ENCODE measurements at regions not wholly inside any gene's neighbourhood (a gene's known extent, or its start where the extent isn't known, plus 50 kb on each side); places are given as distances from the start of the nearest gene placed in this dataset.

- Histone ChIP-seq H3K27me3 (ENCODE audit: insufficient read depth, insufficient read length) (no peaks in the 10 kb centered on the region), H3K9ac (ENCODE audit: insufficient read length, low read depth) (no peak overlapping the region), H3K36me3 (ENCODE audit: insufficient read depth, insufficient read length, low read length) (no peaks in the 10 kb centered on the region), H3K4me1 (ENCODE audit: insufficient read depth, insufficient read length) (no peaks in the 10 kb centered on the region), H3K4me3 (ENCODE audit: insufficient read length, low read depth) (no peak overlapping the region), H3K9me3 (ENCODE audit: insufficient read depth, low read length) (peaks cover 10% of the 10 kb centered on the region; the same call in 1 of the 2 replicates)
- no peak for DNase-seq (ENCODE audit: low read depth, low spot score)
- TF ChIP-seq SUZ12 (IDR thresholded peaks at IDR 0.05; ENCODE audit: extremely low read depth, insufficient read depth, insufficient read length) (no peak), ZNF274 (IDR thresholded peaks at IDR 0.05; ENCODE audit: low read depth, low read length) (no peak), YY1 (IDR thresholded peaks at IDR 0.05; ENCODE audit: insufficient read depth, insufficient read length) (no peak)
Observed at GRCh38 chr1:80054129-80054528, 1047.6 kb upstream of the ADGRL4 start.

GRCh38 chr1:80053613-80054012 lies 1047.1 kb upstream of the ADGRL4 start:
- Histone ChIP-seq H3K9ac (ENCODE audit: insufficient read length, low read depth) (no peak overlapping the region), H3K4me3 (ENCODE audit: insufficient read length, low read depth) (no peak overlapping the region), H3K36me3 (ENCODE audit: insufficient read depth, insufficient read length, low read length) (no peaks in the 10 kb centered on the region), H3K4me1 (ENCODE audit: insufficient read depth, insufficient read length) (no peaks in the 10 kb centered on the region), H3K27me3 (ENCODE audit: insufficient read depth, insufficient read length) (no peaks in the 10 kb centered on the region), H3K9me3 (ENCODE audit: insufficient read depth, low read length) (peaks cover 10% of the 10 kb centered on the region; the same call in 1 of the 2 replicates)
- no peak for DNase-seq (ENCODE audit: low read depth, low spot score)
- TF ChIP-seq SUZ12 (IDR thresholded peaks at IDR 0.05; ENCODE audit: extremely low read depth, insufficient read depth, insufficient read length) (no peak), ZNF274 (IDR thresholded peaks at IDR 0.05; ENCODE audit: low read depth, low read length) (no peak)

- no peak overlapping the region for H3K4me3 ChIP-seq (ENCODE audit: insufficient read length, low read depth)
- TF ChIP-seq SUZ12 (IDR thresholded peaks at IDR 0.05; ENCODE audit: extremely low read depth, insufficient read depth, insufficient read length), result no peak
- no peak for TF ChIP-seq YY1 (IDR thresholded peaks at IDR 0.05; ENCODE audit: insufficient read depth, insufficient read length)
- no peak for TF ChIP-seq ZNF274 (IDR thresholded peaks at IDR 0.05; ENCODE audit: low read depth, low read length)
- no peak overlapping the region for H3K9ac ChIP-seq (ENCODE audit: insufficient read length, low read depth)
- no peaks in the 10 kb centered on the region for H3K36me3 ChIP-seq (ENCODE audit: insufficient read depth, insufficient read length, low read length)
- peaks cover 10% of the 10 kb centered on the region; the same call in 1 of the 2 replicates for H3K9me3 ChIP-seq (ENCODE audit: insufficient read depth, low read length)
- DNase-seq (ENCODE audit: low read depth, low spot score), result no peak
- H3K27me3 ChIP-seq (ENCODE audit: insufficient read depth, insufficient read length), result no peaks in the 10 kb centered on the region
- H3K4me1 ChIP-seq (ENCODE audit: insufficient read depth, insufficient read length), result no peaks in the 10 kb centered on the region
Observed at GRCh38 chr1:80050523-80050922, 1044.0 kb upstream of the ADGRL4 start.

GRCh38 chr1:80050085-80050484 lies 1043.6 kb upstream of the ADGRL4 start:
- H3K9ac ChIP-seq (ENCODE audit: insufficient read length, low read depth), result no peak overlapping the region
- H3K4me1 ChIP-seq (ENCODE audit: insufficient read depth, insufficient read length), result no peaks in the 10 kb centered on the region
- H3K36me3 ChIP-seq (ENCODE audit: insufficient read depth, insufficient read length, low read length), result no peaks in the 10 kb centered on the region
- peaks cover 10% of the 10 kb centered on the region; the same call in 1 of the 2 replicates for H3K9me3 ChIP-seq (ENCODE audit: insufficient read depth, low read length)
- no peak for DNase-seq (ENCODE audit: low read depth, low spot score)
- no peak overlapping the region for H3K4me3 ChIP-seq (ENCODE audit: insufficient read length, low read depth)
- H3K27me3 ChIP-seq (ENCODE audit: insufficient read depth, insufficient read length), result no peaks in the 10 kb centered on the region
- TF ChIP-seq SUZ12 (IDR thresholded peaks at IDR 0.05; ENCODE audit: extremely low read depth, insufficient read depth, insufficient read length) (no peak), YY1 (IDR thresholded peaks at IDR 0.05; ENCODE audit: insufficient read depth, insufficient read length) (no peak), ZNF274 (IDR thresholded peaks at IDR 0.05; ENCODE audit: low read depth, low read length) (no peak)

- Histone ChIP-seq H3K4me1 (ENCODE audit: insufficient read depth, insufficient read length) (no peaks in the 10 kb centered on the region), H3K36me3 (ENCODE audit: insufficient read depth, insufficient read length, low read length) (no peaks in the 10 kb centered on the region), H3K4me3 (ENCODE audit: insufficient read length, low read depth) (no peak overlapping the region), H3K27me3 (ENCODE audit: insufficient read depth, insufficient read length) (no peaks in the 10 kb centered on the region), H3K9ac (ENCODE audit: insufficient read length, low read depth) (no peak overlapping the region), H3K9me3 (ENCODE audit: insufficient read depth, low read length) (peaks cover 2% of the 10 kb centered on the region; the same call in 1 of the 2 replicates)
- TF ChIP-seq SUZ12 (IDR thresholded peaks at IDR 0.05; ENCODE audit: extremely low read depth, insufficient read depth, insufficient read length) (no peak), YY1 (IDR thresholded peaks at IDR 0.05; ENCODE audit: insufficient read depth, insufficient read length) (no peak), ZNF274 (IDR thresholded peaks at IDR 0.05; ENCODE audit: low read depth, low read length) (no peak)
- no peak for DNase-seq (ENCODE audit: low read depth, low spot score)
Observed at GRCh38 chr1:80048716-80049115, 1042.2 kb upstream of the ADGRL4 start.

GRCh38 chr1:80047791-80048190 lies 1041.3 kb upstream of the ADGRL4 start:
- no peak for DNase-seq (ENCODE audit: low read depth, low spot score)
- TF ChIP-seq SUZ12 (IDR thresholded peaks at IDR 0.05; ENCODE audit: extremely low read depth, insufficient read depth, insufficient read length) (no peak), YY1 (IDR thresholded peaks at IDR 0.05; ENCODE audit: insufficient read depth, insufficient read length) (no peak), ZNF274 (IDR thresholded peaks at IDR 0.05; ENCODE audit: low read depth, low read length) (no peak)
- Histone ChIP-seq H3K4me1 (ENCODE audit: insufficient read depth, insufficient read length) (no peaks in the 10 kb centered on the region), H3K9me3 (ENCODE audit: insufficient read depth, low read length) (no peaks in the 10 kb centered on the region), H3K27me3 (ENCODE audit: insufficient read depth, insufficient read length) (no peaks in the 10 kb centered on the region), H3K9ac (ENCODE audit: insufficient read length, low read depth) (no peak overlapping the region), H3K4me3 (ENCODE audit: insufficient read length, low read depth) (no peak overlapping the region), H3K36me3 (ENCODE audit: insufficient read depth, insufficient read length, low read length) (no peaks in the 10 kb centered on the region)

GRCh38 chr1:80044662-80045061 lies 1038.1 kb upstream of the ADGRL4 start:
- H3K9ac ChIP-seq (ENCODE audit: insufficient read length, low read depth), result no peak overlapping the region
- DNase-seq (ENCODE audit: low read depth, low spot score), result no peak
- TF ChIP-seq YY1 (IDR thresholded peaks at IDR 0.05; ENCODE audit: insufficient read depth, insufficient read length) (no peak), SUZ12 (IDR thresholded peaks at IDR 0.05; ENCODE audit: extremely low read depth, insufficient read depth, insufficient read length) (no peak), ZNF274 (IDR thresholded peaks at IDR 0.05; ENCODE audit: low read depth, low read length) (no peak)
- no peaks in the 10 kb centered on the region for H3K9me3 ChIP-seq (ENCODE audit: insufficient read depth, low read length)
- no peaks in the 10 kb centered on the region for H3K4me1 ChIP-seq (ENCODE audit: insufficient read depth, insufficient read length)
- H3K27me3 ChIP-seq (ENCODE audit: insufficient read depth, insufficient read length), result no peaks in the 10 kb centered on the region
- H3K4me3 ChIP-seq (ENCODE audit: insufficient read length, low read depth), result no peak overlapping the region
- H3K36me3 ChIP-seq (ENCODE audit: insufficient read depth, insufficient read length, low read length), result no peaks in the 10 kb centered on the region
